H9 (cell line): ENCODE measurements at regions not wholly inside any gene's neighbourhood (a gene's known extent, or its start where the extent isn't known, plus 50 kb on each side); places are given as distances from the start of the nearest gene placed in this dataset.

ENCODE experiments used
- DNase-seq: peaks from one replicate; pipeline ENCODE4 v3.0.0-alpha.2; 2017
- H2AFZ ChIP-seq: one replicate; pipeline ENCODE4 v1.6.1; 2013; ENCODE audit warnings: mild to moderate bottlenecking, low read length, control low read depth, moderate library complexity
- H2AK5ac ChIP-seq: 2 replicates; pipeline ENCODE4 v1.6.1; 2013; ENCODE audit warnings: low read length, control low read depth, mixed read lengths; ENCODE audit not compliant: insufficient read length
- H2BK120ac ChIP-seq: one replicate; pipeline ENCODE4 v1.6.1; 2013; ENCODE audit warnings: low read depth, mild to moderate bottlenecking, low read length, control low read depth, inconsistent platforms; ENCODE audit not compliant: poor library complexity, severe bottlenecking
- H2BK12ac ChIP-seq: 2 replicates; pipeline ENCODE4 v1.6.1; 2013; ENCODE audit warnings: low read length, control low read depth, mixed read lengths, low read depth; ENCODE audit not compliant: insufficient read length
- H2BK15ac ChIP-seq: 2 replicates; pipeline ENCODE4 v1.6.1; 2013; ENCODE audit warnings: low read depth, low read length, control low read depth
- H2BK20ac ChIP-seq: one replicate; pipeline ENCODE4 v1.6.1; 2013; ENCODE audit warnings: low read depth, mild to moderate bottlenecking, low read length, control low read depth, inconsistent platforms; ENCODE audit not compliant: poor library complexity, severe bottlenecking
- H2BK5ac ChIP-seq: 2 replicates; pipeline ENCODE4 v1.6.1; 2013; ENCODE audit warnings: low read length, control low read depth, mixed read lengths; ENCODE audit not compliant: insufficient read length
- H3K14ac ChIP-seq: 2 replicates; pipeline ENCODE4 v1.6.1; 2013; ENCODE audit warnings: low read length, control low read depth; ENCODE audit not compliant: insufficient read depth
- H3K18ac ChIP-seq: 2 replicates; pipeline ENCODE4 v1.6.1; 2013; ENCODE audit warnings: low read depth, mild to moderate bottlenecking, mixed read lengths, low read length, control low read depth; ENCODE audit not compliant: insufficient read length
- H3K23ac ChIP-seq: 2 replicates; pipeline ENCODE4 v1.6.1; 2013; ENCODE audit warnings: low read length, control low read depth, mixed read lengths, low read depth; ENCODE audit not compliant: insufficient read length
- H3K23me2 ChIP-seq: 2 replicates; pipeline ENCODE4 v1.6.1; 2013; ENCODE audit warnings: low read depth, mild to moderate bottlenecking, mixed read lengths, low read length, control low read depth; ENCODE audit not compliant: insufficient read length, poor library complexity, severe bottlenecking
- H3K27ac ChIP-seq: 2 replicates; pipeline ENCODE4 v1.5.1; 2013; ENCODE audit warnings: low read length, control low read depth, mixed read lengths, low read depth; ENCODE audit not compliant: insufficient read length
- H3K27me3 ChIP-seq: 2 replicates; pipeline ENCODE4 v1.6.1; 2013; ENCODE audit warnings: low read length, control low read depth, inconsistent platforms; ENCODE audit not compliant: insufficient read depth
- H3K4ac ChIP-seq: 2 replicates; pipeline ENCODE4 v1.6.1; 2013; ENCODE audit warnings: low read depth, mild to moderate bottlenecking, control low read depth, inconsistent platforms, low read length, moderate library complexity
- H3K4me1 ChIP-seq: 2 replicates; pipeline ENCODE4 v1.6.1; 2013; ENCODE audit warnings: low read length, control low read depth, inconsistent platforms; ENCODE audit not compliant: insufficient read depth
- H3K4me2 ChIP-seq: 2 replicates; pipeline ENCODE4 v1.6.1; 2013; ENCODE audit warnings: low read length, control low read depth, mixed read lengths; ENCODE audit not compliant: insufficient read length, insufficient read depth
- H3K56ac ChIP-seq: 2 replicates; pipeline ENCODE4 v1.6.1; 2013; ENCODE audit warnings: low read depth, mild to moderate bottlenecking, mixed read lengths, low read length, control low read depth; ENCODE audit not compliant: insufficient read length
- H3K79me1 ChIP-seq: 2 replicates; pipeline ENCODE4 v1.6.1; 2013; ENCODE audit warnings: low read depth, mild to moderate bottlenecking, moderate library complexity, low read length, control low read depth, inconsistent platforms; ENCODE audit not compliant: insufficient read depth, poor library complexity, severe bottlenecking
- H3K79me2 ChIP-seq: 2 replicates; pipeline ENCODE4 v1.6.1; 2013; ENCODE audit warnings: low read length, control low read depth, inconsistent platforms; ENCODE audit not compliant: insufficient read depth
- H3K9ac ChIP-seq: 2 replicates; pipeline ENCODE4 v1.6.1; 2013; ENCODE audit warnings: low read length, control low read depth, mixed read lengths; ENCODE audit not compliant: insufficient read length; ENCODE audit errors: extremely low read depth
- H3K9me3 ChIP-seq: one replicate; pipeline ENCODE4 v1.6.1; 2013; ENCODE audit warnings: low read depth, low read length, inconsistent platforms; ENCODE audit not compliant: control insufficient read depth
- H3T11ph ChIP-seq: one replicate; pipeline ENCODE4 v1.6.1; 2013; ENCODE audit warnings: mild to moderate bottlenecking, low read length, control low read depth, inconsistent platforms
- H4K20me1 ChIP-seq: one replicate; pipeline ENCODE4 v1.6.1; 2013; ENCODE audit not compliant: control insufficient read depth, insufficient read length, insufficient read depth
- H4K5ac ChIP-seq: 2 replicates; pipeline ENCODE4 v1.6.1; 2013; ENCODE audit warnings: low read depth, mild to moderate bottlenecking, mixed read lengths, low read length, control low read depth; ENCODE audit not compliant: insufficient read length
- H4K8ac ChIP-seq: replicated peaks from 2 replicates; pipeline ENCODE4 v1.6.1; 2013; ENCODE audit warnings: low read length, control low read depth, mixed read lengths, low read depth; ENCODE audit not compliant: insufficient read length
- H4K91ac ChIP-seq: 2 replicates; pipeline ENCODE4 v1.6.1; 2013; ENCODE audit warnings: low read depth, mild to moderate bottlenecking, moderate library complexity, mixed read lengths, low read length, control low read depth; ENCODE audit not compliant: insufficient read length
- H3K27ac Mint-ChIP-seq, 3 experiments: 2 replicates in 2 of 3; 3 replicates in 1 of 3; pipeline ENCODE4 v1.8.0; 2020 to 2021; ENCODE audit warnings: mixed read lengths in 3 of 3, mild to moderate bottlenecking in 1 of 3, moderate library complexity in 1 of 3
- H3K27me3 Mint-ChIP-seq: 2 replicates; pipeline ENCODE4 v1.8.0; 2021; ENCODE audit warnings: low read depth, mild to moderate bottlenecking, moderate library complexity, mixed read lengths
- H3K36me3 Mint-ChIP-seq, 3 experiments: 2 replicates in 2 of 3; 3 replicates in 1 of 3; pipeline ENCODE4 v1.8.0; 2020 to 2021; ENCODE audit warnings: low read depth in 3 of 3, mixed read lengths in 3 of 3; ENCODE audit not compliant: insufficient read depth in 1 of 3
- H3K4me1 Mint-ChIP-seq, 2 experiments: 2 replicates each; pipeline ENCODE4 v1.8.0; 2020; ENCODE audit warnings: mixed read lengths in 2 of 2
- H3K4me3 Mint-ChIP-seq, 2 experiments: 2 replicates in 1 of 2; 3 replicates in 1 of 2; pipeline ENCODE4 v1.8.0; 2020 to 2021; ENCODE audit warnings: mild to moderate bottlenecking in 2 of 2, mixed read lengths in 2 of 2, moderate library complexity in 1 of 2
- H3K9me3 Mint-ChIP-seq, 2 experiments: 2 replicates in 1 of 2; 3 replicates in 1 of 2; pipeline ENCODE4 v1.8.0; 2020; ENCODE audit warnings: mild to moderate bottlenecking in 2 of 2, mixed read lengths in 2 of 2, moderate library complexity in 1 of 2
- CTCF ChIP-seq: fragments of 200-600 bp; sonication (generic); conservative IDR thresholded peaks from 3 replicates; pipeline ENCODE4 v1.8.0; 2021; ENCODE audit warnings: antibody characterized with exemption, mild to moderate bottlenecking
- WGBS: extraction: QIAGEN DNeasy Blood & Tissue Kit; methylation state at CpG from one replicate; pipeline ENCODE4 v1.1.7; 2013; ENCODE audit warnings: missing lambda C conversion rate, low lambda C conversion rate, mixed read lengths; ENCODE audit not compliant: insufficient read length; ENCODE audit errors: extremely low coverage; 5-methylcytosine and 5-hydroxymethylcytosine counted together

DNA sequence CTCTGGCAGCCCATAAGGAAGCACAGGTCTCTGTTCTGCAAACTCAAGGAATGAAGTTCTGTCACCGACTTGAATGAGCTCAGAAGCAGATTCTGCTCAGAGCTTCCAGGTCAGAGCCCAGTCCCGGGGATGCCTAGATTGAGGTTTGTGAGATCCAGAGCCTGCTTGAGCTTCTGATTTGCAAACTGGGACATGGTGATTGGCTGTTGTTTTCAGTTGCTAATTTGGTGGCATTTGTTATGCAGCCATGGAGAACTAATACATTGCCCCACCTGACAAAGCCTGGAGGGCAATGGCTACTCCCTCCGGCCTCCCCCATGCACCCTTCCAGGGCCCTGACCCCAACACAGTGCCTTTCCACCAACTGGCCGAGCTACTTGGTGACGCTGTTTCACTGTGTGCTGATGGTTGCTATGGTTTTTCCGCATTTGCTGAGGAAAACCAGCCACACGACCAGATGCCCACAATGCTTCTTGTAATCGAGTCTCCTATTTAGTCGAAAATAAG is 379.5 kb upstream of the ATP10A start:
- H3K23ac ChIP-seq: no peak overlapping the region
- peaks cover 3 to 10% of the 10 kb centered on the region in 2 experiments; a peak in 4 of 5 replicates for H3K9me3 Mint-ChIP-seq
- peak; percentile 93 for DNase-seq
- H3K18ac ChIP-seq: peak overlapping the region; percentile 83
- 0 out of 3 replicates have a peak, but pooled peaks have one; percentile 10 for TF ChIP-seq CTCF
- H3K4me3 Mint-ChIP-seq: no peak overlapping the region; a peak in 1 of 5 replicates
- H2BK5ac ChIP-seq: no peak overlapping the region
- H3K36me3 Mint-ChIP-seq: peaks cover 0 to 10% (median 7%) of the 10 kb centered on the region in 3 experiments; a peak in 5 of 7 replicates
- no peak overlapping the region for H3K4me2 ChIP-seq
- peak overlapping the region; percentile 92 for H3T11ph ChIP-seq
- no peak overlapping the region for H2AK5ac ChIP-seq
- H2BK15ac ChIP-seq: no peak overlapping the region
- peak overlapping the region; percentile 37; the same call in 1 of the 2 replicates for H3K14ac ChIP-seq
- H2BK12ac ChIP-seq: no peak overlapping the region
- H3K27me3 ChIP-seq: no peaks in the 10 kb centered on the region
- H2BK20ac ChIP-seq: no peak overlapping the region
- no peak overlapping the region for H3K56ac ChIP-seq
- H3K27ac ChIP-seq: peak overlapping the region; percentile 76
- H4K8ac ChIP-seq: no peak overlapping the region
- H3K27ac Mint-ChIP-seq: peak overlapping the region; percentile 95 to 98 (median 96)
- peaks cover 5% of the 10 kb centered on the region; the same call in 1 of the 2 replicates for H3K4me1 ChIP-seq
- H3K9ac ChIP-seq: no peak overlapping the region
- no peaks in the 10 kb centered on the region for H3K27me3 Mint-ChIP-seq
- no CpG with 5 or more reads among the region's 9 CpGs for WGBS
- peaks cover 36 to 42% of the 10 kb centered on the region in 2 experiments for H3K4me1 Mint-ChIP-seq
- H4K5ac ChIP-seq: no peak overlapping the region
- H2BK120ac ChIP-seq: no peak overlapping the region
- no peak overlapping the region for H2AFZ ChIP-seq
- no peaks in the 10 kb centered on the region for H3K79me1 ChIP-seq
- no peaks in the 10 kb centered on the region for H3K79me2 ChIP-seq
- no peak overlapping the region; the same call in 1 of the 2 replicates for H3K4ac ChIP-seq
- H4K20me1 ChIP-seq: no peaks in the 10 kb centered on the region
- no peaks in the 10 kb centered on the region for H3K23me2 ChIP-seq
- no peak overlapping the region for H4K91ac ChIP-seq
- no peaks in the 10 kb centered on the region for H3K9me3 ChIP-seq
